ENCODE measurements at regions not wholly inside any gene's neighbourhood (a gene's known extent, or its start where the extent isn't known, plus 50 kb on each side); places are given as distances from the start of the nearest gene placed in this dataset.

GRCh38 chr22:27679693-27680488 is 121.7 kb downstream of the MN1 start:
- H3K27me3 ChIP-seq = no peaks in the 10 kb centered on the region
- no peak overlapping the region for H3K4me3 ChIP-seq
- TF ChIP-seq EP300 (IDR thresholded peaks at IDR 0.05) (no peak), POLR2A (IDR thresholded peaks at IDR 0.05) (no peak), POLR2AphosphoS5 (IDR thresholded peaks at IDR 0.05) (no peak)
- TF ChIP-seq, protein P1, sequence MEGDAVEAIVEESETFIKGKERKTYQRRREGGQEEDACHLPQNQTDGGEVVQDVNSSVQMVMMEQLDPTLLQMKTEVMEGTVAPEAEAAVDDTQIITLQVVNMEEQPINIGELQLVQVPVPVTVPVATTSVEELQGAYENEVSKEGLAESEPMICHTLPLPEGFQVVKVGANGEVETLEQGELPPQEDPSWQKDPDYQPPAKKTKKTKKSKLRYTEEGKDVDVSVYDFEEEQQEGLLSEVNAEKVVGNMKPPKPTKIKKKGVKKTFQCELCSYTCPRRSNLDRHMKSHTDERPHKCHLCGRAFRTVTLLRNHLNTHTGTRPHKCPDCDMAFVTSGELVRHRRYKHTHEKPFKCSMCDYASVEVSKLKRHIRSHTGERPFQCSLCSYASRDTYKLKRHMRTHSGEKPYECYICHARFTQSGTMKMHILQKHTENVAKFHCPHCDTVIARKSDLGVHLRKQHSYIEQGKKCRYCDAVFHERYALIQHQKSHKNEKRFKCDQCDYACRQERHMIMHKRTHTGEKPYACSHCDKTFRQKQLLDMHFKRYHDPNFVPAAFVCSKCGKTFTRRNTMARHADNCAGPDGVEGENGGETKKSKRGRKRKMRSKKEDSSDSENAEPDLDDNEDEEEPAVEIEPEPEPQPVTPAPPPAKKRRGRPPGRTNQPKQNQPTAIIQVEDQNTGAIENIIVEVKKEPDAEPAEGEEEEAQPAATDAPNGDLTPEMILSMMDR (IDR thresholded peaks at IDR 0.05) = no peak
- H3K4me1 ChIP-seq = no peaks in the 10 kb centered on the region
- no peaks in the 10 kb centered on the region for H3K36me3 ChIP-seq
- no peak for DNase-seq (ENCODE audit: low spot score in 2 of 2)
- 91% methylated on average over 6 of the region's 6 CpGs for WGBS
- no peaks in the 10 kb centered on the region for H3K9me3 ChIP-seq
- H3K27ac ChIP-seq = no peak overlapping the region

DNA sequence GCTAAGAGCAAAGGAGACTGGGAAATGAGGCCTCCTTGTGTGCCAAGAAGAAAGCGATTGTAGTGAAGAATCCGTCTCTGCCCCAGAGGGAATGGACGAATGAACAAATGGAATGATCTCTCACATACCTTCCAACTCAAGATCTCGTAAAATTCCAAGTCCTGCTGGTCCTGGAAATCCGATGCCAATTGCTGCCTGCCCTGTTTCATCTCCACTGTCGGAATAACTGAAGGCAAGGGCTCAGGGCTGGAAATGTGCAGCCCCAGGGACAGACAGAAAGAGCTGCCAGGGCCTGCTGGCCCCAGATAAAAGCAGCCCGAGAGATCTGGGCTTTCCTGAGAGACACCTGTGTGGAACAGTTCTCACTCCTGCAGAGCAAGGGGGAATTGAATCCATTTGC is 120.9 kb downstream of the MN1 start:
- Histone ChIP-seq H3K9me3 (no peaks in the 10 kb centered on the region), H3K4me3 (no peak overlapping the region), H3K27ac (no peak overlapping the region), H3K36me3 (no peaks in the 10 kb centered on the region), H3K27me3 (no peaks in the 10 kb centered on the region), H3K4me1 (no peaks in the 10 kb centered on the region)
- DNase-seq (ENCODE audit: low spot score in 2 of 2) = no peak
- 88% methylated on average over 7 of the region's 7 CpGs for WGBS
- TF ChIP-seq EP300 (IDR thresholded peaks at IDR 0.05) (no peak), POLR2A (IDR thresholded peaks at IDR 0.05) (no peak), POLR2AphosphoS5 (IDR thresholded peaks at IDR 0.05) (no peak)
- TF ChIP-seq, protein P1 (IDR thresholded peaks at IDR 0.05) = no peak

DNA sequence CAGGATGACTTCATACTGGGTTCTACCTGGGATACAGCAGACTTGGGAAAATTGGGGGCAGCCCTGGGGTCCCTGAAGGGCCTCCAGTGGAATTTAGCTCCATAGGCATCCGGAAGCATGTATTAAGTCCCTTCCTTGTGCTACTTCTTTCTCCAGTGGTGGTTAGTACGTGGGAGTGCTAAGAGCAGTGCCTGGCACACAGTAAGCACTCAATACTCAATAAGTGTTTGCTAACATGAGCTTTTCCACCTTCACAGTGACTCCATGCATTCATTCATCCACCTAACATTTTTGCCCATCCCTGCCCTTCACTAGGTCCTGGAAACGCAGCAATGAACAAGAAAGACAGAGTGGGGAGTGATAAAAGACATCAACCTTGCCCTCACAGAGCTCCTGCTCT is 120.5 kb downstream of the MN1 start:
- Histone ChIP-seq H3K4me3 (no peak overlapping the region), H3K36me3 (no peaks in the 10 kb centered on the region), H3K9me3 (no peaks in the 10 kb centered on the region), H3K27ac (no peak overlapping the region), H3K4me1 (no peaks in the 10 kb centered on the region), H3K27me3 (no peaks in the 10 kb centered on the region)
- no peak for DNase-seq (ENCODE audit: low spot score in 2 of 2)
- WGBS = 95% methylated on average over 3 of the region's 3 CpGs
- no peak for TF ChIP-seq POLR2AphosphoS5 (IDR thresholded peaks at IDR 0.05)
- TF ChIP-seq, protein P1 (IDR thresholded peaks at IDR 0.05) = no peak
- TF ChIP-seq EP300 (IDR thresholded peaks at IDR 0.05) = no peak
- TF ChIP-seq POLR2A (IDR thresholded peaks at IDR 0.05) = no peak

DNA sequence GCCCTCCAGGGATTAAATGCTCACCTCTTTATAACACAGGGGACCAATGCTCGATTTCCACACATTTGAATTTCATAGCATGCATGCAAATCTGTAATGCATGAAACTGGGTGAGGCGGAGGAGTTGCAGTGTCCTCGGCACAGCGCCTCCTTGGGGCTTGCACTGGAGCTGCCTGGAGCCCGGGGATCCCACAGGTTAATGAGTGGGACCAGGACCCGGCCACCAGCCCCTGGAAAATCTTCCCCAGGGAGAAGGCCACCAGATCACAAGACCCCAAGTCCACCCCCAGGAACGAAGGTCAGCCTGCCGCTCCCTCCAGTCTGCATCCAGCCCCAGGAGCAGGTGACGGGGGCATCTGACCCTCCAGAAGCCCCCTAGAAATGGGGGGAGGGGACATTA is 119.1 kb downstream of the MN1 start:
- H3K4me1 ChIP-seq = no peaks in the 10 kb centered on the region
- 68% methylated on average over 6 of the region's 9 CpGs for WGBS
- H3K27ac ChIP-seq = no peak overlapping the region
- no peaks in the 10 kb centered on the region for H3K36me3 ChIP-seq
- no peak for DNase-seq (ENCODE audit: low spot score in 2 of 2)
- H3K4me3 ChIP-seq = no peak overlapping the region
- H3K9me3 ChIP-seq = no peaks in the 10 kb centered on the region
- H3K27me3 ChIP-seq = no peaks in the 10 kb centered on the region
- TF ChIP-seq, protein P1 (IDR thresholded peaks at IDR 0.05) = no peak
- TF ChIP-seq POLR2AphosphoS5 (IDR thresholded peaks at IDR 0.05) (no peak), POLR2A (IDR thresholded peaks at IDR 0.05) (no peak), EP300 (IDR thresholded peaks at IDR 0.05) (no peak)

- H3K4me3 ChIP-seq = no peak overlapping the region
- no peaks in the 10 kb centered on the region for H3K27me3 ChIP-seq
- no peak for DNase-seq (ENCODE audit: low spot score in 2 of 2)
- WGBS = 67% methylated on average over 9 of the region's 9 CpGs
- TF ChIP-seq, protein P1 (IDR thresholded peaks at IDR 0.05) = no peak
- TF ChIP-seq POLR2AphosphoS5 (IDR thresholded peaks at IDR 0.05) = no peak
- no peak for TF ChIP-seq EP300 (IDR thresholded peaks at IDR 0.05)
- no peak for TF ChIP-seq POLR2A (IDR thresholded peaks at IDR 0.05)
- no peak overlapping the region for H3K27ac ChIP-seq
- no peaks in the 10 kb centered on the region for H3K36me3 ChIP-seq
- H3K9me3 ChIP-seq = no peaks in the 10 kb centered on the region
- no peaks in the 10 kb centered on the region for H3K4me1 ChIP-seq
Observed at GRCh38 chr22:27684901-27685300, 116.7 kb downstream of the MN1 start.

Measured in suprapubic skin (tissue), 4 donors.